Gastroesophageal sphincter (tissue), 4 donors: ENCODE measurements at regions not wholly inside any gene's neighbourhood (a gene's known extent, or its start where the extent isn't known, plus 50 kb on each side); places are given as distances from the start of the nearest gene placed in this dataset.

Source experiments
- ATAC-seq: fragments of 150-250 bp; one replicate; pipeline ENCODE4 v1.9.1; 2016; ENCODE audit warnings: mild to moderate bottlenecking, moderate library complexity
- H3K27ac ChIP-seq, 4 donors: fragments of 200-600 bp; sonication (generic) in 3 of 4; 1 replicate in 3 of 4; 2 replicates in 1 of 4; pipeline ENCODE4 v1.5.1; 2016 to 2019
- H3K27me3 ChIP-seq: fragments of 200-600 bp; sonication (generic); one replicate; pipeline ENCODE4 v1.5.1; 2019
- H3K36me3 ChIP-seq, 2 donors: fragments of 200-600 bp; sonication (generic); one replicate each; pipeline ENCODE4 v1.5.1; 2019; ENCODE audit warnings: control low read depth in 1 of 2
- H3K4me1 ChIP-seq, 3 donors: fragments of 200-600 bp; sonication (generic); 1 replicate in 2 of 3; 2 replicates in 1 of 3; pipeline ENCODE4 v1.5.1; 2016 to 2019; ENCODE audit warnings: control low read depth in 2 of 3
- H3K4me3 ChIP-seq, 2 donors: fragments of 200-600 bp; sonication (generic); one replicate each; pipeline ENCODE4 v1.5.1; 2019; ENCODE audit warnings: mild to moderate bottlenecking in 1 of 2, moderate library complexity in 1 of 2
- H3K9me3 ChIP-seq, 3 donors: fragments of 200-600 bp; sonication (generic); one replicate each; pipeline ENCODE4 v1.5.1; 2017 to 2019; ENCODE audit warnings: control low read depth in 2 of 3
- EP300 ChIP-seq: sonication (generic); formaldehyde crosslinking; IDR thresholded peaks from one replicate; pipeline ENCODE4 v1.6.1; 2017; ENCODE audit warnings: antibody characterized with exemption, mild to moderate bottlenecking
- POLR2A ChIP-seq, 2 donors: fragments of 450-650 bp; IDR thresholded peaks; one replicate each; pipeline ENCODE4 v1.6.1; 2017; ENCODE audit warnings: antibody characterized with exemption in 2 of 2, mild to moderate bottlenecking in 2 of 2, moderate library complexity in 1 of 2
- POLR2AphosphoS5 ChIP-seq: sonication (generic); formaldehyde crosslinking; IDR thresholded peaks from one replicate; pipeline ENCODE4 v1.6.1; 2017; ENCODE audit warnings: antibody characterized with exemption
- WGBS, 2 donors: methylation state at CpG; one replicate each; pipeline ENCODE4 v1.1.5; 2018; ENCODE audit warnings: low coverage in 1 of 2; 5-methylcytosine and 5-hydroxymethylcytosine counted together
- TF ChIP-seq, protein P1 (sequence below), 4 experiments: fragments of 200-600 bp in 2 of 4; fragments of 450-650 bp in 2 of 4; sonication (generic) in 1 of 4; IDR thresholded peaks; one replicate each; pipeline ENCODE4 v1.5.1; 2017 to 2019; ENCODE audit warnings: antibody characterized with exemption in 4 of 4, mild to moderate bottlenecking in 2 of 4, moderate library complexity in 2 of 4

DNA sequence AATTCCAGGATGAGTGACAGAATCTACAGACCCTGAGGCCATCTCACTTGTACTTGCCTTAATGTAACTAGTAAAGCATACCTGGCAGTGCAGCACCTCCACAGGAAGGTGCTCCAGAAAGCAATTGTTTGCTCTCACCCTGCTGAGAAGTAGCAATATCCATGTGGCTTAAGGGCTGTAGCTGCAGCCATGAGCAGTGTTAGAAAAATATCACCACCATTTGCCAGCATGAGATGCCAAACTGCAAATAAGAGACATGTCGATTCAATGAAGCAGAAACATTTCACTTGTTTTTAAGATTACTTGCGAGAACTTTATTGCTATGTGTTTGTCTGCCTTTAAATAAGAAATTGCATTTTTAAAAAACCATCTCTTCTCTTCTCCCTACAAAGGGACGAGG lies 151.5 kb downstream of the PRL start:
- peaks cover 5 to 71% (median 14%) of the 10 kb centered on the region in 3 donors for H3K4me1 ChIP-seq
- WGBS, 2 donors = 30 to 50% methylated on average over 3 of the region's 3 CpGs
- no peak overlapping the region for H3K4me3 ChIP-seq
- ATAC-seq = no peak
- no peak overlapping the region for H3K27ac ChIP-seq
- no peak for TF ChIP-seq POLR2AphosphoS5
- TF ChIP-seq EP300 = no peak
- no peaks in the 10 kb centered on the region for H3K27me3 ChIP-seq
- no peaks in the 10 kb centered on the region for H3K9me3 ChIP-seq
- no peaks in the 10 kb centered on the region for H3K36me3 ChIP-seq

DNA sequence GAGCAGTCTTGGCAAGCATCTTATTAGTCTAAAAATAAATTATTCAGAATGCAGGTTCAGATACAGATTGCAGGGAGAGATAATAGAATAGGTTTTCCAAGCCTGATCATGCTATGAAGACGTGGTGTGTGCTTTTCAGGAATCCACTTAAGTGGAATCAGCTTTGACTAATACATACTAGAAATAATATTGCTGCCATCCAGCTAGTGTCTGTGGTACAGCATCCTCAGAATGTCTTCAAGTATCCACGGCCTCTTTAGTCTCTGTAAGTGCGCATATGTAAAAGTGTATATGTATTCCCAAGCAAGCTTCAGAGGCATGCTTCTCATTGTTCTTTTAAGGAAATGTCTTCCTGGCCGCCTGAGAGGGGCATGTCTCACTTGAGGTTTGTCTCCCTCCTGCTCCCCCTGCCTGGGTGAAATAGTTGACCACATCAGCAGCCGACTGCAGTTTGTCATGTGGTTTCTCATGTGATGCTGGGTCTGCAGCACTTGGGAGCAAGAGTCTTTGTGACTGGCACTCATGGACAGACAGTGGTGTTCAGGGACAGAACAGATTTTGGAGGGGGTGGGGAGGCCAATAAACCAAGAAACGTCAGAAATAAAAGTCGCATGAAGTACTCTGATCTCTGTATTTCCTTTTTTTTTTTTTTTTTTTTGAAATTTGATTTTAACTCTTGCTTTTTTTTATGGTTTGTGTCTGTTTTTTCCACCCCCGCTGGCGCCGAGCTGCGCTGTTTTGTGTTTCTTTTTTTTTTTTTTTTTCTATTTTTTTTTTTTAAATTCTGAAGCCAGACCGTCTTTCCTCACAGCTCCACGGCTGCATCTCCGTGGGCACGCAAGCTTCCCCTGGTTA lies 150.8 kb downstream of the PRL start:
- WGBS, 2 donors = 21 to 38% methylated on average over 4 to 9 of the region's 15 CpGs
- Histone ChIP-seq H3K4me1 (peaks cover 5 to 71% (median 12%) of the 10 kb centered on the region in 3 donors), H3K4me3 (peak overlapping the region in 1 of 2 donors; percentile 33), H3K9me3 (no peaks in the 10 kb centered on the region), H3K36me3 (no peaks in the 10 kb centered on the region), H3K27ac (no peak overlapping the region), H3K27me3 (no peaks in the 10 kb centered on the region)
- ATAC-seq = no peak
- TF ChIP-seq, protein P1, sequence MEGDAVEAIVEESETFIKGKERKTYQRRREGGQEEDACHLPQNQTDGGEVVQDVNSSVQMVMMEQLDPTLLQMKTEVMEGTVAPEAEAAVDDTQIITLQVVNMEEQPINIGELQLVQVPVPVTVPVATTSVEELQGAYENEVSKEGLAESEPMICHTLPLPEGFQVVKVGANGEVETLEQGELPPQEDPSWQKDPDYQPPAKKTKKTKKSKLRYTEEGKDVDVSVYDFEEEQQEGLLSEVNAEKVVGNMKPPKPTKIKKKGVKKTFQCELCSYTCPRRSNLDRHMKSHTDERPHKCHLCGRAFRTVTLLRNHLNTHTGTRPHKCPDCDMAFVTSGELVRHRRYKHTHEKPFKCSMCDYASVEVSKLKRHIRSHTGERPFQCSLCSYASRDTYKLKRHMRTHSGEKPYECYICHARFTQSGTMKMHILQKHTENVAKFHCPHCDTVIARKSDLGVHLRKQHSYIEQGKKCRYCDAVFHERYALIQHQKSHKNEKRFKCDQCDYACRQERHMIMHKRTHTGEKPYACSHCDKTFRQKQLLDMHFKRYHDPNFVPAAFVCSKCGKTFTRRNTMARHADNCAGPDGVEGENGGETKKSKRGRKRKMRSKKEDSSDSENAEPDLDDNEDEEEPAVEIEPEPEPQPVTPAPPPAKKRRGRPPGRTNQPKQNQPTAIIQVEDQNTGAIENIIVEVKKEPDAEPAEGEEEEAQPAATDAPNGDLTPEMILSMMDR (IDR thresholded peaks at IDR 0.05) = peak in 2 of 4 experiments; percentile 24 to 37
- TF ChIP-seq POLR2A (IDR thresholded peaks at IDR 0.05) (no peak), EP300 (no peak), POLR2AphosphoS5 (no peak)

DNA sequence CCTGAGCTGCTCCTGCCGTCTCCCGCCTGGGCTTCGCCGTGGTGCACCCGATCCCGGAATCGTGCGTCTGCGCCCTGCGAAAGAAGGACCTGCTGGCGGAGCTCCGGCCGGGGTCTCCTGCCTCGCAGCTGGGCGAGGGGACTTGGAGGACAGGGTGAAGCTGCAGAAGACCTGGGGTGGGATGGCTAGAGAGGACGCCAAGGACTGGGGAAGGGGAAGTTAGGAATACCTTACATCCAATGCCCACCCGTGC lies 150.2 kb downstream of the PRL start:
- ATAC-seq = no peak
- H3K4me3 ChIP-seq = peak overlapping the region in 1 of 2 donors; percentile 33
- peaks cover under 1 to 66% (median 10%) of the 10 kb centered on the region in 3 donors for H3K4me1 ChIP-seq
- H3K27me3 ChIP-seq = no peaks in the 10 kb centered on the region
- H3K9me3 ChIP-seq = no peaks in the 10 kb centered on the region
- WGBS, 2 donors = no CpG with 5 or more reads among the region's 17 CpGs
- TF ChIP-seq, protein P1 (IDR thresholded peaks at IDR 0.05) = no peak
- TF ChIP-seq EP300 (no peak), POLR2AphosphoS5 (no peak), POLR2A (IDR thresholded peaks at IDR 0.05) (no peak)
- no peak overlapping the region for H3K27ac ChIP-seq
- no peaks in the 10 kb centered on the region for H3K36me3 ChIP-seq

DNA sequence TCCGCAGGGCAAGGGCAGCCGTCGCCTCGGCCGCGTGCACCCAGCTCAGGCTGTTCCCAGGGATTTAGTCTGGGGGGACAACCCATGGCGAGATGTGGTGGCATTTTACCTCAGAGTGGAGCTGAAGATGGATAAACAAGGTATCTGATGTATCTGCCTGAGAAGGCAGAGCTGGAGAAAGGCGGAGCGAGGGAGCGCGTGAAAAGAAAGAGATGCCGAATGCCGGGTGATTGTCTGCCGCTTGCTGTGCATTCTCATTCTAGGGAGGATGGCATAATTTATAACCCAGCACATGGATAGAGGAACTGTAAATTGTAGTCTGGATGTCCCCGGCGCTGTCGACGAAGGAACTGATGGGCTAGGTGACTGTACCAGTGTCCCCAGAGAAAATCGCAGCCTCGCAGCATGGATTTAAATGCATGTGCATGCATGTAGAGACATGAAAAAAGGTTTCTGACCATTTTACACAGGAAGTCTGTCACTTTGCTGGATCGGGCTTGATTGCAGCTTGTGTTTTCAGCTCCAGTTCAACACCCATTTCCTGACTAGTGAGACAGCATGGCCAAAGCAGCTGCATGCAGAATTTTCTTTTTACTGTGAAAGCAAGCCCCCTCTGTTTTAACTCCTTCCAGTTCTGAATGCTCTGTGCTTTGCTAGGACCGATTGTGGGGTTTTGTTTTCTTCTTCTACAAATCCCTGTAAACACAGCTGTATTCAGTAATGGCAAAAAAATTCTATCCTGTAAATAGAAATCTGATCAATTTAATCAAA lies 149.7 kb downstream of the PRL start:
- Histone ChIP-seq H3K36me3 (no peaks in the 10 kb centered on the region), H3K27me3 (no peaks in the 10 kb centered on the region), H3K27ac (no peak overlapping the region), H3K9me3 (no peaks in the 10 kb centered on the region), H3K4me3 (peak overlapping the region in 1 of 2 donors; percentile 33), H3K4me1 (peaks cover 0 to 61% (median 10%) of the 10 kb centered on the region in 3 donors)
- no peak for ATAC-seq
- TF ChIP-seq EP300 = no peak
- 62 to 69% methylated on average over 13 to 15 of the region's 22 CpGs for WGBS, 2 donors

DNA sequence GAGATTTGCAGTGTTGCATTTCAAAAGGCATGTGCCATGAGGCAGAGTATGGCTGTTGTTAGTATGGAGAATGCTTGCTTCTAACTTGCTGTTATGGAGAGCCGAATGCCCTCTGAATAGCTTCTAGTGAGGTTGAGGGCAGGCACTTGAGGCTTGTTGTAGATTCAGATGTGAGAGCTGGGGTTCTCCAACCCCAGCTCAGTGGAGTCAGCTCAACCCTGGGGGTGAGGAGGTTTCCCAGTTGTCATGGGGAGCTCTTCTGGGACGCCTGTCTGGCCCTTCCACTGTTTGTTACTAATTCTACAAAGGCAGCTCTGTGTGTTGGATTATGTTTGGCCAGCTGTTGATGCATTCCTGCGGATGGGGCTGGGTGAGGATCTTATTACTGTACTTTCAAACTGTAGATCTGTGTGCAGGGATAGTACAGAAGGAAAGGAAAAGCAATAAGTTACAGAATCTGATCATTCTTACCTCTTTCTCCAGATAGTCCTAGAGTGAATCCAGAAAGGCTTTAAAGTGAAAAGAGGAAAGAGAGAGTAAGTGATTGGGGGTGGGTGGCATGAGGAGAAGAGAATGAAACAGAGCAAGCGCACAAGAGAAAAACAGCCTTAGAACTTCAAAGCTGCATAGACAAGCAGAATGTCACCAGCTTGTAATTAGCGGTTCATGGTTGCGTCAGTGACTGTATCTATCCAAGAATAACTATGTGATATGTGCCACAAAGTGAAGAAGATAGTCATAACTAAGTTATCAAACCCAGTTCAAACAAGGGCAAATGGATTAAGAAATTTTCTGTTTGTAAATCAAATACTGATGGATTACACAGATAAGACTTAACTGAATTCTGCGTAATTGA lies 148.7 kb downstream of the PRL start:
- Histone ChIP-seq H3K27ac (no peak overlapping the region), H3K4me3 (no peak overlapping the region), H3K9me3 (no peaks in the 10 kb centered on the region), H3K27me3 (no peaks in the 10 kb centered on the region), H3K4me1 (peaks cover 0 to 57% (median 10%) of the 10 kb centered on the region in 3 donors), H3K36me3 (no peaks in the 10 kb centered on the region)
- no peak for TF ChIP-seq POLR2AphosphoS5
- TF ChIP-seq, protein P1 (IDR thresholded peaks at IDR 0.05) = no peak
- TF ChIP-seq EP300 = no peak
- no peak for TF ChIP-seq POLR2A (IDR thresholded peaks at IDR 0.05)
- ATAC-seq = no peak
- WGBS, 2 donors = 45 to 58% methylated on average over 6 of the region's 7 CpGs
